ENCODE measurements at regions not wholly inside any gene's neighbourhood (a gene's known extent, or its start where the extent isn't known, plus 50 kb on each side); places are given as distances from the start of the nearest gene placed in this dataset.

GRCh38 chr4:71195924-71196323 lies 142.9 kb upstream of the SLC4A4 start:
- Histone ChIP-seq H4K5ac (ENCODE audit: insufficient read length, low read depth, low read length) (no peak overlapping the region), H3K18ac (ENCODE audit: extremely low read depth, low read length) (no peak overlapping the region), H3K14ac (ENCODE audit: insufficient read length) (no peak overlapping the region), H4K91ac (replicated peaks; ENCODE audit: insufficient read length, low read length) (no peak overlapping the region), H3K27me3 (replicated peaks in 1 of 4; ENCODE audit: control insufficient read depth in 3 of 4, extremely low read depth in 1 of 4, insufficient read depth in 3 of 4, low read length in 3 of 4) (no peaks in the 10 kb centered on the region), H2AK5ac (ENCODE audit: low read depth, low read length) (no peak overlapping the region), H2AFZ (ENCODE audit: low read length) (peak overlapping the region; percentile 85), H3K23me2 (ENCODE audit: low read depth, low read length) (no peaks in the 10 kb centered on the region), H2BK15ac (ENCODE audit: low read length) (no peak overlapping the region), H2BK120ac (replicated peaks; ENCODE audit: low read depth, low read length) (no peak overlapping the region), H3K56ac (replicated peaks; ENCODE audit: insufficient read length, low read depth, low read length) (no peak overlapping the region), H3K4ac (replicated peaks; ENCODE audit: insufficient read length, low read depth, low read length) (no peak overlapping the region), H3K27ac (ENCODE audit: low read depth, low read length) (no peak overlapping the region), H3K4me3 (ENCODE audit: extremely low read depth in 1 of 4, insufficient read depth in 2 of 4, low read depth in 3 of 4, low read length in 4 of 4) (no peak overlapping the region), H2BK20ac (ENCODE audit: low read length) (no peak overlapping the region), H4K20me1 (replicated peaks in 1 of 2; ENCODE audit: control insufficient read depth in 1 of 2, insufficient read depth in 2 of 2, low read length in 2 of 2) (no peaks in the 10 kb centered on the region), H2BK5ac (ENCODE audit: low read depth, low read length) (no peak overlapping the region), H4K8ac (ENCODE audit: extremely low read depth, insufficient read depth, low read length) (no peak overlapping the region), H3K36me3 (ENCODE audit: control insufficient read depth in 2 of 4, insufficient read depth in 4 of 4, low read length in 3 of 4) (no peaks in the 10 kb centered on the region), H3K9ac (replicated peaks in 1 of 4; ENCODE audit: extremely low read depth in 1 of 4, low read depth in 3 of 4, low read length in 3 of 4) (no peak overlapping the region), H3K79me1 (ENCODE audit: low read depth, low read length) (no peaks in the 10 kb centered on the region), H3K9me3 (ENCODE audit: insufficient read depth in 2 of 2, low read depth in 1 of 2, low read length in 1 of 2) (no peaks in the 10 kb centered on the region), H3K79me2 (ENCODE audit: control insufficient read depth in 1 of 2, insufficient read depth in 2 of 2, low read length in 2 of 2) (no peaks in the 10 kb centered on the region), H3K4me1 (replicated peaks in 1 of 4; ENCODE audit: control insufficient read depth in 3 of 4, insufficient read depth in 4 of 4, low read length in 3 of 4) (peaks cover 0 to 5% (median 0%) of the 10 kb centered on the region in 4 experiments; a peak in 3 of 7 replicates), H3K23ac (ENCODE audit: insufficient read length) (no peak overlapping the region), H3K4me2 (ENCODE audit: insufficient read depth in 1 of 2, low read depth in 2 of 2, low read length in 2 of 2) (no peak overlapping the region), H2BK12ac (ENCODE audit: low read depth, low read length) (no peak overlapping the region)
- no peak for DNase-seq (ENCODE audit: low read depth in 1 of 2, low spot score in 2 of 2)
- ChIA-PET CTCF (ENCODE audit: partially characterized antibody) (interaction anchor here (1.2 to 2.9 kb wide), 5 partner anchors 11 to 59 kb away, joined by 3 to 16 read pairs (median 6); no protein-coding TSS in a partner anchor), POLR2A (ENCODE audit: partially characterized antibody) (no interaction called here)
- FAIRE-seq, result peak; percentile 92
- 57% methylated on average over 4 of the region's 4 CpGs; no CpG with 5 or more reads in 1 of the 2 experiments for WGBS, 2 experiments (ENCODE audit: extremely low coverage in 1 of 2, insufficient coverage in 1 of 2, insufficient read length in 1 of 2, insufficient replicate concordance in 2 of 2, low coverage in 1 of 2, low lambda C conversion rate in 2 of 2, missing lambda C conversion rate in 1 of 2)
- TF ChIP-seq CBX8 (IDR thresholded peaks at IDR 0.05; ENCODE audit: borderline replicate concordance, low read depth, low read length) (no peak), CREB1 (IDR thresholded peaks at IDR 0.05) (no peak), NANOG (IDR thresholded peaks at IDR 0.05; ENCODE audit: insufficient read depth, low read depth, low read length, poor library complexity, severe bottlenecking) (peak; percentile 50), ATF3 (IDR thresholded peaks at IDR 0.05; ENCODE audit: insufficient read depth, low read depth, low read length) (no peak), JUN (IDR thresholded peaks at IDR 0.05; ENCODE audit: low read depth, low read length) (no peak), KDM1A (IDR thresholded peaks at IDR 0.05; ENCODE audit: borderline replicate concordance, low read length) (no peak), SP1 (IDR thresholded peaks at IDR 0.05; ENCODE audit: low read depth, low read length) (0 out of 2 replicates have a peak, but pooled peaks have one; percentile 40), GTF2F1 (IDR thresholded peaks at IDR 0.05; ENCODE audit: borderline replicate concordance, low read depth, low read length) (no peak), RNF2 (IDR thresholded peaks at IDR 0.05; ENCODE audit: borderline replicate concordance, low read depth, low read length, missing control alignments, poor library complexity, severe bottlenecking) (no peak), SIRT6 (IDR thresholded peaks at IDR 0.05; ENCODE audit: low read length) (no peak), TEAD4 (IDR thresholded peaks at IDR 0.05; ENCODE audit: low read depth, low read length) (peak; percentile 40; the same call in 1 of the 2 replicates), FOSL1 (IDR thresholded peaks at IDR 0.05; ENCODE audit: insufficient read depth, low read depth, low read length) (no peak), SP4 (IDR thresholded peaks at IDR 0.05; ENCODE audit: low read length) (no peak), BCL11A (IDR thresholded peaks at IDR 0.05; ENCODE audit: low read depth in 2 of 2, low read length in 2 of 2) (no peak)
